HepG2 (cell line): ENCODE measurements at regions not wholly inside any gene's neighbourhood (a gene's known extent, or its start where the extent isn't known, plus 50 kb on each side); places are given as distances from the start of the nearest gene placed in this dataset.
A peak's percentile ranks its signal among the peaks of the same experiment; 100 is the strongest.

ENCODE experiments used
- ATF2 ChIP-seq: sonication (generic); formaldehyde crosslinking; IDR thresholded peaks from 2 replicates; pipeline ENCODE4 v1.4.0; 2020; ENCODE audit warnings: missing genetic modification reagents
- DZIP1 ChIP-seq: sonication (generic); formaldehyde crosslinking; IDR thresholded peaks from 2 replicates; pipeline ENCODE4 v1.5.0; 2020; ENCODE audit warnings: mild to moderate bottlenecking, missing genetic modification reagents
- IRF2 ChIP-seq: IDR thresholded peaks from 2 replicates; pipeline ENCODE4 v1.6.1; 2018; ENCODE audit warnings: missing genetic modification reagents, missing compliant biosample characterization
- NRL ChIP-seq: sonication (generic); formaldehyde crosslinking; IDR thresholded peaks from 2 replicates; pipeline ENCODE4 v1.5.0; 2020; ENCODE audit warnings: missing genetic modification reagents, mild to moderate bottlenecking, moderate library complexity, borderline replicate concordance
- REST ChIP-seq, 2 experiments: IDR thresholded peaks; 2 replicates each; pipeline ENCODE4 v1.6.1; 2011 to 2012; ENCODE audit warnings: low read length in 2 of 2, borderline replicate concordance in 1 of 2, low read depth in 1 of 2, mild to moderate bottlenecking in 1 of 2, moderate library complexity in 1 of 2
- RFX3 ChIP-seq: IDR thresholded peaks from 2 replicates; pipeline ENCODE4 v1.6.1; 2016; ENCODE audit warnings: missing biosample characterization, missing genetic modification reagents
- RXRA ChIP-seq: sonication (generic); formaldehyde crosslinking; IDR thresholded peaks from 2 replicates; pipeline ENCODE4 v1.5.1; 2020; ENCODE audit warnings: missing genetic modification reagents
- SALL1 ChIP-seq: sonication (generic); formaldehyde crosslinking; IDR thresholded peaks from 2 replicates; pipeline ENCODE4 v1.8.0; 2022; ENCODE audit warnings: mild to moderate bottlenecking, missing genetic modification reagents
- SIN3B ChIP-seq: fragments of 150-350 bp; IDR thresholded peaks from 2 replicates; pipeline ENCODE4 v1.6.1; 2014; ENCODE audit warnings: low read length
- SMYD3 ChIP-seq: sonication (generic); formaldehyde crosslinking; IDR thresholded peaks from 2 replicates; pipeline ENCODE4 v1.8.1; 2023; ENCODE audit warnings: mild to moderate bottlenecking, missing genetic modification reagents
- TP53 ChIP-seq: sonication (generic); formaldehyde crosslinking; conservative IDR thresholded peaks from 2 replicates; pipeline ENCODE4 v1.4.0; 2020; ENCODE audit warnings: missing genetic modification reagents
- ZGPAT ChIP-seq: IDR thresholded peaks from 2 replicates; pipeline ENCODE4 v1.6.1; 2016; ENCODE audit warnings: mild to moderate bottlenecking
- ZNF124 ChIP-seq: sonication (generic); formaldehyde crosslinking; IDR thresholded peaks from 2 replicates; pipeline ENCODE4 v1.4.0; 2020; ENCODE audit warnings: missing genetic modification reagents
- ZNF414 ChIP-seq: sonication (generic); formaldehyde crosslinking; IDR thresholded peaks from 2 replicates; pipeline ENCODE4 v1.5.0; 2020; ENCODE audit warnings: missing genetic modification reagents
- ZNF567 ChIP-seq: sonication (generic); formaldehyde crosslinking; IDR thresholded peaks from 2 replicates; pipeline ENCODE4 v1.8.1; 2023; ENCODE audit warnings: mild to moderate bottlenecking, missing genetic modification reagents, borderline replicate concordance
- ZNF576 ChIP-seq: sonication (generic); formaldehyde crosslinking; IDR thresholded peaks from 2 replicates; pipeline ENCODE4 v1.4.0; 2020; ENCODE audit warnings: mild to moderate bottlenecking, missing genetic modification reagents
- ZNF672 ChIP-seq: sonication (generic); formaldehyde crosslinking; IDR thresholded peaks from 2 replicates; pipeline ENCODE4 v1.8.1; 2022; ENCODE audit warnings: missing genetic modification reagents
- ZNF800 ChIP-seq: sonication (generic); formaldehyde crosslinking; IDR thresholded peaks from 2 replicates; pipeline ENCODE4 v1.4.0; 2020; ENCODE audit warnings: missing genetic modification reagents
- ZSCAN22 ChIP-seq: sonication (generic); formaldehyde crosslinking; IDR thresholded peaks from 2 replicates; pipeline ENCODE4 v1.4.0; 2020; ENCODE audit warnings: mild to moderate bottlenecking, missing genetic modification reagents

GRCh38 chr6:140912686-140913085 is 1220.0 kb upstream of the GJE1 start (continued):
- no peak for TF ChIP-seq ZNF800
- no peak for TF ChIP-seq DZIP1
- TF ChIP-seq NRL (CRISPR knock-in tag): no peak
- TF ChIP-seq ZNF576: no peak
- peak; percentile 65; the same call in 1 of the 2 replicates for TF ChIP-seq ZGPAT (CRISPR knock-in tag)
- TF ChIP-seq ZNF414: no peak
- TF ChIP-seq ZNF567 (CRISPR knock-in tag): no peak
- TF ChIP-seq SIN3B: no peak
- no peak for TF ChIP-seq ZNF124 (CRISPR knock-in tag)
- no peak for TF ChIP-seq REST (IDR thresholded peaks at IDR 0.05; ENCODE audit: borderline replicate concordance in 1 of 2, low read depth in 1 of 2, low read length in 2 of 2)
- no peak for TF ChIP-seq ZSCAN22
- no peak for TF ChIP-seq ZNF672
- TF ChIP-seq IRF2 (CRISPR knock-in tag): no peak
- no peak for TF ChIP-seq SMYD3 (CRISPR knock-in tag)
- TF ChIP-seq SALL1 (CRISPR knock-in tag): peak; percentile 50; the same call in 1 of the 2 replicates
- TF ChIP-seq RXRA: no peak
- no peak for TF ChIP-seq TP53 (CRISPR knock-in tag)
- no peak for TF ChIP-seq RFX3 (CRISPR knock-in tag)
- TF ChIP-seq ATF2 (CRISPR knock-in tag): peak; percentile 52; the same call in 1 of the 2 replicates
